Activated CD4-positive, alpha-beta memory T cell treated with anti-CD3 and anti-CD28 coated beads, Interleukin-2, amount 10 ng/mL, durations not matched to agents 7 days and 5 days (primary cell): ENCODE measurements at regions not wholly inside any gene's neighbourhood (a gene's known extent, or its start where the extent isn't known, plus 50 kb on each side); places are given as distances from the start of the nearest gene placed in this dataset.

ENCODE experiments used
- CTCF ChIA-PET: fragments of 350-600 bp; sonication (Branson Sonifier 250); formaldehyde crosslinking; loops from one replicate; lab custom pipeline; 2021; ENCODE audit warnings: antibody characterized with exemption, inconsistent platforms; lab: Charles Lee
- POLR2A ChIA-PET: fragments of 350-600 bp; sonication (Branson Sonifier 250); formaldehyde crosslinking; loops from one replicate; lab custom pipeline; 2021; ENCODE audit warnings: antibody characterized with exemption; lab: Charles Lee
- DNase-seq: peaks from one replicate; pipeline ENCODE4 v3.0.0-alpha.2; 2020
- H3K27ac Mint-ChIP-seq: one replicate; pipeline ENCODE4 v1.8.0; 2021; ENCODE audit warnings: mild to moderate bottlenecking, mixed read lengths
- H3K27me3 Mint-ChIP-seq: one replicate; pipeline ENCODE4 v1.8.0; 2021; ENCODE audit warnings: mixed read lengths
- H3K36me3 Mint-ChIP-seq: one replicate; pipeline ENCODE4 v1.8.0; 2021; ENCODE audit warnings: low read depth, mixed read lengths
- H3K4me1 Mint-ChIP-seq: one replicate; pipeline ENCODE4 v1.8.0; 2021; ENCODE audit warnings: mixed read lengths
- H3K4me3 Mint-ChIP-seq: one replicate; pipeline ENCODE4 v1.8.0; 2021; ENCODE audit warnings: mild to moderate bottlenecking, mixed read lengths
- H3K9me3 Mint-ChIP-seq: one replicate; pipeline ENCODE4 v1.8.0; 2021; ENCODE audit warnings: mixed read lengths

- no peak overlapping the region for H3K4me3 Mint-ChIP-seq
- CTCF ChIA-PET, result no interaction called here
- no peaks in the 10 kb centered on the region for H3K36me3 Mint-ChIP-seq
- POLR2A ChIA-PET, result no interaction called here
- no peaks in the 10 kb centered on the region for H3K9me3 Mint-ChIP-seq
- no peak overlapping the region for H3K27ac Mint-ChIP-seq
- no peaks in the 10 kb centered on the region for H3K4me1 Mint-ChIP-seq
- H3K27me3 Mint-ChIP-seq, result peaks cover 9% of the 10 kb centered on the region
- DNase-seq, result no peak
These were observed 78.2 kb upstream of the CALM2 start for GRCh38 chr2:47254464-47254863.

DNA sequence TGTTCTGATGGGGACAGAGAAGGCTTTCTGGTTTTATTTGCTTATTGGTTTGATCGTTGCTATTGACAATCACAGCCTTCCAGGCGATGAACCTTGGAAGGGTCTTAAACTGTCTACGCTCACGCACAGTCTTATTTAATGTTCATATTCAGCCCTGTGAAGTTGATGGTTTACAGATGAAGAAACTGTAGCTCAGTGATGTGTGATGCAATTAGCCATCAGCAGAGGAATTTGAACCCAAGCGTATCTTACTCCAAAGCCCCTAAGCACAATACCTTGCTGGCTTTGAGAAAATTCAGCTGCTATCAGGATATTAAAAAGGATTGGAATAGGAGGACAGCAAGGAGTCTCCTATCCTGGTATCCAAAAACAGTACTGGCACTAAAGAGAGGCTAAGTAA is 77.1 kb upstream of the CALM2 start:
- POLR2A ChIA-PET, result no interaction called here
- DNase-seq, result no peak
- peaks cover 9% of the 10 kb centered on the region for H3K27me3 Mint-ChIP-seq
- no peak overlapping the region for H3K27ac Mint-ChIP-seq
- CTCF ChIA-PET, result no interaction called here
- H3K9me3 Mint-ChIP-seq, result no peaks in the 10 kb centered on the region
- no peaks in the 10 kb centered on the region for H3K4me1 Mint-ChIP-seq
- no peaks in the 10 kb centered on the region for H3K36me3 Mint-ChIP-seq
- H3K4me3 Mint-ChIP-seq, result no peak overlapping the region

- Mint-ChIP-seq H3K4me3 (no peak overlapping the region), H3K27ac (no peak overlapping the region), H3K4me1 (no peaks in the 10 kb centered on the region), H3K36me3 (no peaks in the 10 kb centered on the region), H3K27me3 (peaks cover 9% of the 10 kb centered on the region), H3K9me3 (no peaks in the 10 kb centered on the region)
- POLR2A ChIA-PET, result no interaction called here
- DNase-seq, result no peak
- CTCF ChIA-PET, result no interaction called here
These were observed 75.0 kb upstream of the CALM2 start for GRCh38 chr2:47251404-47251675.

GRCh38 chr2:47250586-47251403 is 74.5 kb upstream of the CALM2 start:
- H3K9me3 Mint-ChIP-seq, result no peaks in the 10 kb centered on the region
- no peaks in the 10 kb centered on the region for H3K4me1 Mint-ChIP-seq
- no peak overlapping the region for H3K4me3 Mint-ChIP-seq
- POLR2A ChIA-PET, result no interaction called here
- CTCF ChIA-PET, result no interaction called here
- no peaks in the 10 kb centered on the region for H3K36me3 Mint-ChIP-seq
- no peak for DNase-seq
- peaks cover 10% of the 10 kb centered on the region for H3K27me3 Mint-ChIP-seq
- no peak overlapping the region for H3K27ac Mint-ChIP-seq

GRCh38 chr2:47249931-47250330 is 73.6 kb upstream of the CALM2 start:
- DNase-seq, result no peak
- H3K4me3 Mint-ChIP-seq, result no peak overlapping the region
- CTCF ChIA-PET, result no interaction called here
- POLR2A ChIA-PET, result no interaction called here
- H3K27ac Mint-ChIP-seq, result no peak overlapping the region
- H3K27me3 Mint-ChIP-seq, result peaks cover 13% of the 10 kb centered on the region
- no peaks in the 10 kb centered on the region for H3K9me3 Mint-ChIP-seq
- no peaks in the 10 kb centered on the region for H3K36me3 Mint-ChIP-seq
- no peaks in the 10 kb centered on the region for H3K4me1 Mint-ChIP-seq

DNA sequence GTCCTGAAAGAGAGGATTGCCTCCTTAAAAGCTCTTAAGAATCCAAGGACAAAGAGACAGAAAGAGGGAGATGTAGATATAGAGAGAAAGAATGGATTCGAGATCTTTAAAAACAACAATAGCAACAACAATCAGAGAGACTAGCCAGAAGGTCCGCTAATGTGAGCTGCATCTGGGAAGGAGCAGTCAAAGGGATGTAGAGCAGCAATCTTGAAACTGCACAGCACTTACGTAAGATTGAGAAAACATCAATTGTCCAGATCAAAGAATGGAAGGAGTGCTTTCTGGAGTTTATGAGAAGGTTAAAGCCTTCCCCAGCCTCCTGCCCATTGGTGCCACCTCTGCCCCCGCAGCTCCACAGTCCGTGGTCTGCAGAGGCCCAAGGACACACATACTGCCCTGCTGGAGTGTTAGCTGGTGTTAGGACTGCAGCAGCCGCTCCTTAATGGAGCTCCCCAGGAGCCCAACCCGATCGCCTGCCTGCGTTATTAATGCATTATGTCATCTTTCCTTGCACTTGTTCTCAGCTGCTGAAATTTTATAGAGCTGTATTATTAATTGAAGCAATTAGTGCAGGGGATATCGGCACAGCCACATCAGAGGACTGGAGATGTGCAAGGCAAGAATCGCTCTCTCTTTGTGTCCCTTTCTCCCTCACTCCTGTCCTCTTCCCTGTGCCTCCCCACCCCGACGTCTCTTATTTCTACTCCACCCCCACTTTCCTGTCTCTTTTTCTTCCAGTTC is 73.0 kb upstream of the CALM2 start:
- H3K9me3 Mint-ChIP-seq, result no peaks in the 10 kb centered on the region

GRCh38 chr2:47243596-47244323 is 67.4 kb upstream of the CALM2 start:
- no peak overlapping the region for H3K4me3 Mint-ChIP-seq
- no peaks in the 10 kb centered on the region for H3K9me3 Mint-ChIP-seq
- no peaks in the 10 kb centered on the region for H3K4me1 Mint-ChIP-seq
- peaks cover 6% of the 10 kb centered on the region for H3K27me3 Mint-ChIP-seq
- DNase-seq, result no peak
- CTCF ChIA-PET, result no interaction called here
- POLR2A ChIA-PET, result no interaction called here
- no peak overlapping the region for H3K27ac Mint-ChIP-seq
- H3K36me3 Mint-ChIP-seq, result no peaks in the 10 kb centered on the region

More for the DNA sequence above, 73.0 kb upstream of the CALM2 start:
- Mint-ChIP-seq H3K27me3 (peaks cover 13% of the 10 kb centered on the region), H3K27ac (no peak overlapping the region), H3K4me3 (no peak overlapping the region), H3K4me1 (no peaks in the 10 kb centered on the region), H3K36me3 (no peaks in the 10 kb centered on the region)
- POLR2A ChIA-PET, result no interaction called here
- CTCF ChIA-PET, result no interaction called here
- no peak for DNase-seq

- CTCF ChIA-PET, result no interaction called here
- peaks cover 5% of the 10 kb centered on the region for H3K4me1 Mint-ChIP-seq
- no peaks in the 10 kb centered on the region for H3K36me3 Mint-ChIP-seq
- no peaks in the 10 kb centered on the region for H3K9me3 Mint-ChIP-seq
- POLR2A ChIA-PET, result no interaction called here
- no peak overlapping the region for H3K4me3 Mint-ChIP-seq
- DNase-seq, result no peak
- peaks cover 8% of the 10 kb centered on the region for H3K27me3 Mint-ChIP-seq
- no peak overlapping the region for H3K27ac Mint-ChIP-seq
These were observed 65.4 kb upstream of the CALM2 start for GRCh38 chr2:47241715-47242114.

GRCh38 chr2:47239119-47239969 is 63.0 kb upstream of the CALM2 start:
- POLR2A ChIA-PET, result no interaction called here
- no peaks in the 10 kb centered on the region for H3K36me3 Mint-ChIP-seq
- H3K4me3 Mint-ChIP-seq, result no peak overlapping the region
- H3K27ac Mint-ChIP-seq, result no peak overlapping the region
- CTCF ChIA-PET, result no interaction called here
- H3K27me3 Mint-ChIP-seq, result peaks cover 11% of the 10 kb centered on the region
- H3K4me1 Mint-ChIP-seq, result peaks cover 5% of the 10 kb centered on the region
- no peaks in the 10 kb centered on the region for H3K9me3 Mint-ChIP-seq
- no peak for DNase-seq

DNA sequence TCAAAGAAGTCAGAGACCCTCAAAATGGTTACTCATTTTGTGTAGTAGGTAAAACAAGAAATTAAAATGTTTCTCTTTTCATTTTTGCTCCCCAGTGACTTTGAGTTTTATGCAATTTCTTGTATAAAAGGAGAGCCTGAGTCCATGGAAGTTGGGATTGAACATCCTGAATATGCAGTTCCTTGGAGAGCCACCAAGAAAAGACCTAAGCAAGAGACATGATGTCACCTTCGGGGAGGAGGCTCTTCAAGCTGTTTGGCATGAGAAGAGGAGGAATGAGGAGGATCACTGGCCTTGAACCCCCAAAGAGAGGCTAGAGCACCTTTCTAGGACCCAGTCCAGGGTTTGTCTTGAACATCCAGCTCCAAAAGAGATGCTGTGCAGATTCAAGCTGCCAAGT is 62.3 kb upstream of the CALM2 start:
- peaks cover 5% of the 10 kb centered on the region for H3K4me1 Mint-ChIP-seq
- H3K36me3 Mint-ChIP-seq, result no peaks in the 10 kb centered on the region
- ChIA-PET CTCF (no interaction called here), POLR2A (no interaction called here)
- H3K4me3 Mint-ChIP-seq, result no peak overlapping the region
- H3K27me3 Mint-ChIP-seq, result peaks cover 16% of the 10 kb centered on the region
- no peaks in the 10 kb centered on the region for H3K9me3 Mint-ChIP-seq
- DNase-seq, result no peak
- H3K27ac Mint-ChIP-seq, result no peak overlapping the region

DNA sequence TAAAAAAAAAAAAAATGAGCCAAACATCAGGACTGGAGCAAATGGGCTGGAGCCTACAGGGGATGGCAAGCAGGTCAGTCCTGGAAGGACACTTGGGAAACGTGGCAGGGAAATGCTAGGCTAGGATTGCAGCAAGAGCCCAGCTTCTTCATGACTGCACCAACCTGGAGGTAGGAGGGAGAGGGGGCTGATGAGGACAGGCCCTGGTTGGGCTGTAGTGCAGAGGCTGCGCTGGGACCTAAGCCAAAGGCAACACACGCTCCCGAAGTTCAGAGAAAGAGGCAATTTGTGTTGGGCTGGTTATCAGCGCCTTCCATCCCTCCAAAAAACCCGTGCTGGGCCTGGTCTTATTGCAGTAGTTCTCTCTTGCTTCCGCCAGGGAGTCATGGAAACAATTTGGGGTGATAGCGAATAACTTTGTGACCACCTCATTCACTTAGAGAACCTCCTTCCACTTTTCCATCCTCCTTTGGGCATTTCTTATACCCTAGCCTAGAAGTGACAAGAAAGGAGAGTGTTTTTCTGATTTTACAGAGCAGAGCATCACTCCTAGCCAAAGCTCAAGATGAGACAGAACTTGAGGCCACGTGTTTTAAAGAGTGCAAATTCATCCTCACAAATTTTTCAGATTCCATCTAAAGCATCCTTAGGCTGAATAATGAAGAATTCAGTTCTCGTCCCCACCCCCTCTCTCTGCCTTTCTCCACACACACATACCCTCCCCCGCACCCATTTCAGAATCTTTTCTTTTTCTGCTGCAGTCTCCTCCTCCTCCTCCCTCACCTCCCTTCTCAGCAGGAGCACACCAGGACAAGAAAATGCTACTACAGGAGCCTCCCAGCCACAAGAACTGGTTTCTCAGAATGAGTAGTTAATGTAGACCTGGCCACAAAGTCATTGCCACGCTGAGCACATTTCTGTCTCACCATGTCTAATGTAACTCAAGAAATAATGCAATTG is 61.3 kb upstream of the CALM2 start:
- Mint-ChIP-seq H3K36me3 (no peaks in the 10 kb centered on the region), H3K27ac (no peak overlapping the region), H3K4me3 (no peak overlapping the region), H3K4me1 (peaks cover 5% of the 10 kb centered on the region), H3K27me3 (peaks cover 19% of the 10 kb centered on the region), H3K9me3 (no peaks in the 10 kb centered on the region)
- POLR2A ChIA-PET, result no interaction called here
- DNase-seq, result no peak
- CTCF ChIA-PET, result no interaction called here

DNA sequence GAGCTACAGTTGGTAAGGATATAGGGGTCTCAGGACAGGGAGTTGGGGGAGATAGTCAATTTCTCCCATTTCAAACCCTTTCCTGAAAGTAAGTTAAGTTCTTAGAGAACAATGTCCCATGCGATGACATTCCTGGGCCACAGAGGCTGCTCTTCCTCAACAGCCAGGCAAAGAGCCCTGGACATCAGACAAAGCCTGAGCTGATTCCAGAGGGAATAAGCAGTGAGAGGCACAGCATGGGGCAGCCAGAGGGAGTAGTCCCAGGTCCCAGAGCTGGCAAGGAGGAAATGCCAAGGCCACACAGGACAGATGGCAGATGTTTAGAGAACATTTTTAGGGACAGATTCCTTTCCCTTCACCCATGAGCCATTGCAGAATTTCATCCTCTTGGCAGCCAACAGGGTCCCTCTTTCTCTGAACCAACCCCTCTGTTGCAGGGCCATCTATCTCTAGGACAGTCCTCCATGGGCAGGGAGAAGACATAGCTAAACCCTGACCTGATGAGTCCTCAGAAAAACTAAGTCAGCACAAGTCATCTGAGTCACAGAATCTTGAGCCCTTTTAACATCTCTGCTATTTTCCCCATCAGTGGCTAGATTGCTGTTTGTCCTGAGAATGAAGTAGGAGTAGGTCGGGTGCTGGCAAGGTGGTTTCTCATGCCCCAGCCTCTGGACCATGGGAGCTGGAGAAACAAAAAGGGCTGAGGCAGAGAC is 60.3 kb upstream of the CALM2 start:
- Mint-ChIP-seq H3K4me1 (peaks cover 5% of the 10 kb centered on the region), H3K27ac (no peak overlapping the region), H3K4me3 (no peak overlapping the region), H3K27me3 (peaks cover 22% of the 10 kb centered on the region), H3K36me3 (no peaks in the 10 kb centered on the region), H3K9me3 (no peaks in the 10 kb centered on the region)
- POLR2A ChIA-PET, result no interaction called here
- DNase-seq, result no peak
- CTCF ChIA-PET, result no interaction called here
